Stimulated activated CD8-positive, alpha-beta memory T cell treated with anti-CD3 and anti-CD28 coated beads, Interleukin-7, amount 100 ng/mL, for 4 hours (primary cell): ENCODE measurements at regions not wholly inside any gene's neighbourhood (a gene's known extent, or its start where the extent isn't known, plus 50 kb on each side); places are given as distances from the start of the nearest gene placed in this dataset.
"Not testable (repeated sequence)": the region's sequence is repeated elsewhere in the genome, so short reads cannot be mapped to it uniquely, and the experiment has no call there.

ENCODE experiments used
- DNase-seq, 2 donors: peaks; one replicate each; pipeline ENCODE4 v3.0.0-alpha.2; 2020; ENCODE audit warnings: low read depth in 2 of 2

- not testable (repeated sequence) for DNase-seq
Measured at GRCh38 chr7:75201606-75202079, 109.3 kb downstream of the GTF2IRD2B start.

DNA sequence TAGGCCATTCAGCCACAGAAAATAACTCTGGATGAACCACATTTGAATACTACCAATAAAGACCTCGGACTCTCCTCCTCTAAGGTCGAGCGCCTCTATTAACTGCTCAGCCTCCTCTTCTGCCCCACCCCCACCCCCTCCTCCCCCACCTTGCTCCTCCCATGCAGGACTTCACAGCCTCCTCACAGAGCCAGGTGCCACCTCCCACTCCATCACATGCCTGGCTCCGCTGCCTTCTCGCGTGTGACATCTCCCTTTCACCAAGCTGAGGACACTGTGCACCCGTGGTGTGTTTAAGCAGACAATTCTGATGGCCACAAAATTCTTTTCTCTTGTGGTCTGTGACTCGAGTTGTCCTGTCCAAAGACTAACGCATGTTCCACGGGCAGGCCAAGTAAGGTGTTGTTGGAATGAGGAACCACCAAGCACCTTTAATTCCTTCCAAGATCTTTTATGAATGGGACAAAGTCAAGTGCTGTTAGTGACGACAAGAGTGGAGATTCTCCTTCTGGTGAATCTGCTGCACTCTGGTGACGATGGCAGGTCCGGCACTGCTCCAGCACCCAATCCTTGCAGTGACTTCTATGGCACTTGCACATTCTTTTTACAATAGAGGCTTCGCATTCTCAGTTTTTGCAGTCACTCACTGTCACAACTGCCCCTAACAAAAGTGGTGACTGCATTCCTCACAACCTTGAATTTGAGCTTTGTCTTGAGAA lies 113.1 kb downstream of the GTF2IRD2B start:
- not testable (repeated sequence) for DNase-seq

DNA sequence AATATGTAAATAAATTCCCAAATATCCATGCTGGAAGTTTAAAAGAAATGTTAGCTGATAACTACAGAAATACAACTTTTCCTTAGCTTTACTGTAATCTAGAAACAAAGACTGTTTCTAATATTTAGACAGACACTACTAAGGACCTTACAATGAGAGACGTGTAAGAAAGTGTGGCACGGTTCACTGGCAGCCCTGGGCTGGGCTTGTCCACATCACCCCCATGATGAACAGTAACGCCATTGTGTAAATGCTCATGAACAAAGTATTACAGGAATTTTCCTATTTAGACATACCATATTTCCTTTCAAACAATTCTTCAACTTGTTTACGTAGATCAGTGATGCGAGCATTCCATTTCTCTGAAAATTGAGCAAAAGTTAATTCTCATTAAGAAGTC lies 123.1 kb downstream of the GTF2IRD2B start:
- not testable (repeated sequence) for DNase-seq

DNA sequence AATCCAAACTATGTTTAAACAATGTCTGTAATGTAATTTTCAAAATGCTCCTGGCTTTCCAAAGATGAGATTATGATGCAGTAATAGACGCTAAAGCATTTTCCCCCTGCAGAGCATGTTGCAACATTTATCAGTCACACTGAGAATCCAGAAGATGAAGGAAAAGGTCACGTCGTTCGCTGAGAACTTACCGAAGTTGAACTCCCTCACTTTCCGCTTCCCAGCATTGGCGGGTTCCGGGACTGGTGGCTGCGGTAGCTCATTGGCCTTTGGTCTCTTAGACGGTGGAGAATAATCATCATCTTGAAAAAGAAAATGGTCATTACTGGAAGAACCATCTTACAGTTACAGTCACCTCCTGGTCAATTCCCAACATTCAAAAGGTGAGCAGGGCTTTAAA lies 124.6 kb downstream of the GTF2IRD2B start:
- not testable (repeated sequence) for DNase-seq

DNA sequence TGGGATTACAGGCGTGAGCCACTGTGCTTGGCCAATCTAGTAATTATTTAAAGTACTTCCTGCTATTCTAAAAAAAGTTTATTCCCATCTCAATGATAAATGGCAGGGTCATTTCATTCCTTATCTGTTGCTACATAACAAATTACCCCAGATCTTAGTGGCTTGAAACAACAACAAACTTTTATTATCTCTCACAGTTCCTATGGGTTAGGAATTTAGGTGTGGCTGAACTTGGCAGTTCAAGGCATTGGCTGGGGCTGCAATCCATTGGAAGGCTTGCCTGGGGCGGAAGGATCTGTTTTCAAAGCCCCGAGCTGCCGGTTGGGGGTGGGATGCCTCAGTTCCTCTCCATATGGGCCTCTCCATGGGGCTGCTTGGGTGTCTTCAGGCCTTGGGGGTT lies 133.7 kb downstream of the GTF2IRD2B start:
- DNase-seq: not testable (repeated sequence)

GRCh38 chr7:75229558-75229957 lies 137.2 kb downstream of the GTF2IRD2B start:
- DNase-seq: not testable (repeated sequence)

GRCh38 chr7:75230558-75230957 lies 138.2 kb downstream of the GTF2IRD2B start:
- DNase-seq: not testable (repeated sequence)

DNA sequence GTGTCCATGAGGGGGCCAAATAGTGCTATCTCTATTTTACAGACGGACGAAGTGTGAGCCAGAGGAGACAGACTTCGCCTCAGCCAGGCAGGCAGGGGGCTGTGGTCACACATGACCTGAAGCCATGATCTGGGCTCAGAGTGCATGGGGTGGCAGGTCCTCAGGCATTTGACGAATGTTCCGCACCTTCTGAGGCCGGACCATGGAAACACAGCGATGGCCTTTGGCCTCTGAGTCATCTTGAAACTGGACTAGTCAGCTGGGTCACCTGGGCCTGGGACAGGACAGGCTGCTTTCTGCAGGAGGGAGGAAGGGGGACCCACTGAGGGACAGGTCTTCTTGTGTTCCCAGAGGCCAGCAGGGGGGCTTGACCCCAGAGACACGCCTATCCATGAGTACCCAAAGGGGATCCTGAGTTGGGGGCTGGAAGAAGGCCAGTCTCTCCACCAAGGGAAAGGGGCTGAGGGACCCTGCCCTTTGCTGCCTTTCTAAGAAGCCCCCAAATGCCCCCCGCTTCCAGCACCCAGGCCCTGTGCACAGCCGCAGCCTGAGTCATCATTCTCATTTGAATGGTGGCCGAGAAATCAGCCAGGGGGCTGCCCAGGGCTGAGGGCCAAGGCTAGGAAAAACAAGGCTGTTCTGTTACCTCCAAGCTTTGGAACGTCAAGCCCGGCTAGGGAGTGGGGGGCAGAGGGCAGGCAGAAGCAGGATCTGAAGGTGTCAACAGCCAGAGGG lies 142.9 kb downstream of the GTF2IRD2B start:
- not testable (repeated sequence) for DNase-seq

- not testable (repeated sequence) for DNase-seq
Measured at GRCh38 chr7:75235827-75236167, 143.4 kb downstream of the GTF2IRD2B start.

DNA sequence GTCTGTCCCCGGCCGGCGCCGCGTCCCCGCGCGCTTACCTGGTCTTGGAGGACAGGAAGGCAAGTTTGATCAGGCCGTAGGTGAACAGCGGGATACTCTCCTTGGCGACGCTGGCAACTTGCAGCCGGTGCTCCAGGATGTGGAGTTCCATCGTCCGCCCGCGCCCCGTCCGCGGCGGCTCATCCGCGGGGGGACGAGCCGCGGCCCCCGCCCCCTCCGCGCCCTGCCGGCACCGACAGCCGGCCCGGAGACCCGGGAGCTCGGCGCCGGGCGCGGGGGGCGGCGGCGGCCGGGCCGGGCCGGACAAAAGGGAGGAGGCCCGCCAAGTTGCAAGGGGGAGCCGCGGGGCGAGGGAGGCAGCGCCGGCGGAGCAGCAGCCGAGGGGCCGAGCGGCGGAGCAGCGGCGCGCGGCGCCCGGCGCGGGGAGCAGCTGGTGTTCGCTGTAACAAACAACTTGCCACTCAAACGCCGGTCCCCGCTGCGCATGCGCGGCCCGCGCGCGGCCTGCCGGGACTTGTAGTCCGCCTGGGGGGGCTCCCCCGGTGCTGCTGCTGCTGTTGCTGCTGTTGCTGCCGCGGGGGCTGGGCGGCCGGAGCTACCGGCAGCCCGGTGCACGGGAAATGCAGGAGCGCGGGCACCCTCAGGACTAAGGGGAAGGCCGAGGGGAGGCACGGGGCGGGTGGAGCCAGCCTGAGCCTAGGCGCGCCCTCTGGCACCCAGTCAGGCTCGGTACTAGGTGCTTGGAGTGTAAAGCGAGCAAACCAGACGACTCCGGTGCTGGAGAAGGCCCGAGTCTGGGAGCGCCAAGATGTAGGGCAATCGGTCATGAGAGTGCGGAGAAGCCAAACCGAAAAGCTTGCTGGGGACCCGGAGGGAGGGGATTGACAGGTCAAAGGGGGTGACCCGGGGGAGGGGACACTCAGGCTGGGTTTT lies 145.1 kb downstream of the GTF2IRD2B start:
- peak; percentile 8 to 56 for DNase-seq

- DNase-seq: not testable (repeated sequence)
Measured at GRCh38 chr7:75238309-75238708, 145.9 kb downstream of the GTF2IRD2B start.

GRCh38 chr7:75243638-75244037 lies 151.2 kb downstream of the GTF2IRD2B start:
- DNase-seq: not testable (repeated sequence)

GRCh38 chr7:75248216-75248615 lies 147.2 kb upstream of the TRIM73 start:
- DNase-seq: not testable (repeated sequence)

DNA sequence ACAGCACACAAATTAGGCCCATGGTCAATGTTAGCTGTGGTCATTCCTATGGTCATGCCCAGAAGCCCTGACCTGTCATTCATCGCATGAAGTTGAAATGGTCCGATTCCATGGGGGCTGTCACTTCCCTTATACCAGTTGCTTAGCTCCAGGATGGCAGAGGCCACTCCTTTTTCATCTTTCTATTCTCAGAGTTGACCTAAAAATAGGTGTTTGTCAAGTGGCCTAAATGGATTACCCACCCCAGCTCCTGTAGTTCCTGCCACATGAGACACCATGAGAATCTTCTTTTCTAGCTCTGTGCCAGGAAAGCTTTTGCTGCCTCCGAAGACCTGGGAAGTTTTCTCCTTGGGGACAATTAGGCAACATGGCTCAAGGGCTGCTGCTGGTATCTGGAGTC lies 141.2 kb upstream of the TRIM73 start:
- not testable (repeated sequence) for DNase-seq

GRCh38 chr7:75257442-75257841 lies 138.0 kb upstream of the TRIM73 start:
- DNase-seq: not testable (repeated sequence)

- not testable (repeated sequence) for DNase-seq
Measured at GRCh38 chr7:75259454-75260003, 135.9 kb upstream of the TRIM73 start.

DNA sequence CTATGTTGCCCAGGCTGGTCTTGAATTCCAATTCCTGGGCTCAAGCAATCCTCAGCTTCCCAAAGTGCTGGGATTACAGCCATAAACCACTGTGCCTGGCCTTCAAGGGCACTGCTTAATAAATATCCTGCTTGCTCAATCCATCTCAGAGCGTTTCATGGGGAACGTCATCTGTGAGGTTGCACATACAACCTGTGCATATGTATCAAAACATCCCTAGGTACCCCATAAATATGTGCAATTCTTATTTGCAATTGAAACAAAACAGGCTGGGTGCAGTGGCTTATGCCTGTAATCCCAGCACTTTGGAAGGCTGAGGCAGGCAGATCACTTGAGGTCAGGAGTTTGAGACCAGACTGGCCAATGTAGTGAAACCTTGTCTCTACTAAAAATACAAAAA lies 133.8 kb upstream of the TRIM73 start:
- not testable (repeated sequence) for DNase-seq

DNA sequence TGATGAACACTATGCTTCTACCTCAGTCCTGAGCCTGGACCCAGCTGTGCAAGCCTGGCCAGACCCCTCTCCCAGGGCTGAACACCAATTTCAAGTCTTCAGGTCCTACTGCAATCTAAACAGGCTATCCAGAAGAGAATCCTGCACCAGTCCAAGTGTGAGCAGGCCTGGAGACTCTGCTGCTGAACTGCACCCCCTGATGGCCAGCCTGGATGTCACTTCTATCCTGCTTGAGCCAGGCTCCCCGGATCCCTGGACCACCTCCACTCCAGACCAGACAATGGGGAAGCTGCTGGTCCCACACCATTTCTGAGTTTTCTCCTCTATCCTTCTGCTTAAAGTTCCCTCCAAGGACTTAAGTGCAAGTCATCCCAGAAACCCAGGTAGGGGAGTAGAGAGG lies 127.3 kb upstream of the TRIM73 start:
- not testable (repeated sequence) for DNase-seq

- DNase-seq: not testable (repeated sequence)
Measured at GRCh38 chr7:75269159-75269558, 126.3 kb upstream of the TRIM73 start.

- not testable (repeated sequence) for DNase-seq
Measured at GRCh38 chr7:75274114-75274513, 121.3 kb upstream of the TRIM73 start.
